A673 (cell line): ENCODE measurements at regions not wholly inside any gene's neighbourhood (a gene's known extent, or its start where the extent isn't known, plus 50 kb on each side); places are given as distances from the start of the nearest gene placed in this dataset.

Source experiments
- BruUV-seq: library from RNA; stranded (reverse); fragments of 400-500 nt; replicated peaks from 2 replicates; lab custom pipeline; 2021; lab: Mats Ljungman, UMichigan
- CTCF ChIA-PET: fragments of 300-600 bp; sonication (Branson Sonifier 250); formaldehyde crosslinking; loops from one replicate; lab custom pipeline; 2022; ENCODE audit warnings: antibody characterized with exemption; lab: Charles Lee
- POLR2A ChIA-PET: fragments of 300-600 bp; sonication (Branson Sonifier 250); formaldehyde crosslinking; loops from one replicate; lab custom pipeline; 2022; ENCODE audit warnings: antibody characterized with exemption; ENCODE audit not compliant: low non-redundant PET; lab: Charles Lee
- DNase-seq: peaks from one replicate; pipeline ENCODE4 v3.0.0-alpha.2; 2015; ENCODE audit warnings: low spot score
- H3K27ac ChIP-seq: fragments of 200-600 bp; sonication (generic); 2 replicates; pipeline ENCODE4 v1.5.1; 2016; ENCODE audit warnings: mixed run types, low read depth, mild to moderate bottlenecking, mixed read lengths, antibody characterized with exemption, low read length; ENCODE audit not compliant: poor library complexity, severe bottlenecking
- H3K27me3 ChIP-seq: fragments of 200-600 bp; sonication (generic); replicated peaks from 2 replicates; pipeline ENCODE4 v1.6.1; 2017; ENCODE audit warnings: mixed run types, low read depth, mild to moderate bottlenecking, mixed read lengths, antibody characterized with exemption, low read length; ENCODE audit not compliant: insufficient read depth, poor library complexity
- H3K36me3 ChIP-seq: fragments of 200-600 bp; sonication (generic); 2 replicates; pipeline ENCODE4 v1.6.1; 2016; ENCODE audit warnings: mixed run types, mild to moderate bottlenecking, mixed read lengths, antibody characterized with exemption, low read length; ENCODE audit not compliant: insufficient read depth, poor library complexity, severe bottlenecking
- H3K4me1 ChIP-seq: fragments of 200-600 bp; sonication (generic); 2 replicates; pipeline ENCODE4 v1.6.1; 2017; ENCODE audit warnings: mixed run types, mild to moderate bottlenecking, mixed read lengths, antibody characterized with exemption, low read length; ENCODE audit not compliant: insufficient read depth, poor library complexity, severe bottlenecking
- H3K4me3 ChIP-seq: fragments of 200-600 bp; sonication (generic); 2 replicates; pipeline ENCODE4 v1.5.1; 2016; ENCODE audit warnings: low read depth, mixed run types, mild to moderate bottlenecking, mixed read lengths, low read length; ENCODE audit not compliant: poor library complexity, severe bottlenecking
- H3K9me3 ChIP-seq: fragments of 200-600 bp; sonication (generic); 2 replicates; pipeline ENCODE4 v1.6.1; 2016; ENCODE audit warnings: mixed run types, low read depth, mild to moderate bottlenecking, mixed read lengths, antibody characterized with exemption, low read length; ENCODE audit not compliant: poor library complexity, severe bottlenecking
- EZH2 ChIP-seq: fragments of 200-600 bp; sonication (generic); IDR thresholded peaks from 2 replicates; pipeline ENCODE4 v1.6.1; 2017; ENCODE audit warnings: borderline replicate concordance, low read depth, mild to moderate bottlenecking, mixed read lengths, antibody characterized with exemption, low read length; ENCODE audit not compliant: poor library complexity, severe bottlenecking
- intact Hi-C: fragments of 100-400 bp; cut with micrococcal nuclease; formaldehyde crosslinking; loops from one replicate; pipeline ENCODE4 v1.10.0; 2022; ENCODE audit not compliant: unreplicated experiment
- TF ChIP-seq, protein P1 (sequence below): fragments of 300-800, 200-600 bp; sonication (generic); conservative IDR thresholded peaks from 2 replicates; pipeline ENCODE4 v1.5.1; 2017; ENCODE audit warnings: low read depth, mild to moderate bottlenecking, antibody characterized with exemption, low read length, moderate library complexity, mixed read lengths

- intact Hi-C loops = no loop called here
- Histone ChIP-seq H3K27me3 (no peaks in the 10 kb centered on the region), H3K36me3 (no peaks in the 10 kb centered on the region), H3K4me3 (no peak overlapping the region), H3K9me3 (peaks cover 57% of the 10 kb centered on the region), H3K27ac (no peak overlapping the region), H3K4me1 (no peaks in the 10 kb centered on the region)
- no peak for DNase-seq
- no peak for TF ChIP-seq EZH2
- TF ChIP-seq, protein P1, sequence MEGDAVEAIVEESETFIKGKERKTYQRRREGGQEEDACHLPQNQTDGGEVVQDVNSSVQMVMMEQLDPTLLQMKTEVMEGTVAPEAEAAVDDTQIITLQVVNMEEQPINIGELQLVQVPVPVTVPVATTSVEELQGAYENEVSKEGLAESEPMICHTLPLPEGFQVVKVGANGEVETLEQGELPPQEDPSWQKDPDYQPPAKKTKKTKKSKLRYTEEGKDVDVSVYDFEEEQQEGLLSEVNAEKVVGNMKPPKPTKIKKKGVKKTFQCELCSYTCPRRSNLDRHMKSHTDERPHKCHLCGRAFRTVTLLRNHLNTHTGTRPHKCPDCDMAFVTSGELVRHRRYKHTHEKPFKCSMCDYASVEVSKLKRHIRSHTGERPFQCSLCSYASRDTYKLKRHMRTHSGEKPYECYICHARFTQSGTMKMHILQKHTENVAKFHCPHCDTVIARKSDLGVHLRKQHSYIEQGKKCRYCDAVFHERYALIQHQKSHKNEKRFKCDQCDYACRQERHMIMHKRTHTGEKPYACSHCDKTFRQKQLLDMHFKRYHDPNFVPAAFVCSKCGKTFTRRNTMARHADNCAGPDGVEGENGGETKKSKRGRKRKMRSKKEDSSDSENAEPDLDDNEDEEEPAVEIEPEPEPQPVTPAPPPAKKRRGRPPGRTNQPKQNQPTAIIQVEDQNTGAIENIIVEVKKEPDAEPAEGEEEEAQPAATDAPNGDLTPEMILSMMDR = no peak
- no TSS peak for BruUV-seq
- ChIA-PET CTCF (no interaction called here), POLR2A (no interaction called here)
Observed at GRCh38 chr15:27628486-27628885, 470.6 kb downstream of the OCA2 start.

DNA sequence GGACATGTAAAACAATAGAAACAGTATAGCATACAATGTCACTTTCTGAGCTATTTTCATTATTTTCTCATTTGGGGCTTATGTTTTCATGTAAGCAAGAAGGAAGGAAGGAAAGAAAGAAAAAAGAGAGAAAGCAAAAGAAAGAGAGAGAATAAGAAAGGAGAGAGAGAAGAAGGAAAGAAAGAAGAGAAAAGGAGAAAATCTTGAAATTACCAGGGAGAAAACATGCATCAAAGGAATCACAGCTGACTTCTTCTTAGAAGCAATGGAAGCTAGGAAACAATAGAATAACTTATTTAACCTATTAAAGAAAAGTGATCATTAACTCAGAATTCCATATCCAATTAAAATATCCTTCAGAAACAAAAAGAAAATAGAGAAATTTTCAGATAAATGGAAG is 471.5 kb downstream of the OCA2 start:
- no peak for DNase-seq
- ChIA-PET CTCF (no interaction called here), POLR2A (no interaction called here)
- Histone ChIP-seq H3K27ac (no peak overlapping the region), H3K36me3 (no peaks in the 10 kb centered on the region), H3K9me3 (peaks cover 55% of the 10 kb centered on the region), H3K4me3 (no peak overlapping the region), H3K27me3 (no peaks in the 10 kb centered on the region), H3K4me1 (no peaks in the 10 kb centered on the region)
- intact Hi-C loops = no loop called here
- BruUV-seq = no TSS peak
- TF ChIP-seq, protein P1 = no peak
- TF ChIP-seq EZH2 = no peak

DNA sequence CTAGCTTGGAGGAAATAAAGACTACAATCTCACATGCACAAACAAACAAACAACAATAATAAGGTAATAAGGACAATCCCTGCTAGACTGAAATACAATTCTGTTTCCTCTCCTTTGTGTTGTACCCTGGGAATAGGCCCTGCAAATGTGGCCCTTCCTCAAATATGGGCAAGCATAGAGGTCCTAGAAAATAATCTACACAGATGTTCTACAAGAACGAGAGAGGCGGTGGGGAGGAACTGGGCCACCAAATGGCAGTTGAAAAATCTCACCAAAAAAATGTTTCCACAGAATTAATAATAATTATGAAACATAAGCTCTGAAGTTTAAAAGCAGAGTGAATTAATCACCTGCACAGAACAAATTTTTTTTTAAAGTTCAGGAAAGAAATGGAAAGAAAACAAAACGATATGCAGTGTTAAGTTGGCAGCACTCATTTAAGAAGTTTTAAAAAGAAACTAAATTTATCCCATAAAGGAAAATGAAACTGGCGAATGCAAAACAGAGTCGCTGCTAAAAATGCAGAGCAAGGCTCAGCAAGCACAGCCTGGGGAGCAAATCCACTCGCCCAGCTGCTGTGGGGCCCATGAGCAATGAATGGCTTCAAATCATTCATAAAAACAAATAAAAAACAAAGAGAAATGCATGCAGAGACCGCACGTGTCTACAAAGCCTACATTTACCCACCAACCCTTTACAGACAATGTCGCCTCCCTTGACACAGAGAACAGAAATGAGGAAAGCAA is 475.4 kb downstream of the OCA2 start:
- H3K27ac ChIP-seq = no peak overlapping the region
- intact Hi-C loops = no loop called here
- DNase-seq = no peak
- H3K4me1 ChIP-seq = no peaks in the 10 kb centered on the region
- no peaks in the 10 kb centered on the region for H3K36me3 ChIP-seq
- BruUV-seq = no TSS peak
- CTCF ChIA-PET = no interaction called here
- H3K4me3 ChIP-seq = no peak overlapping the region
- peaks cover 64% of the 10 kb centered on the region for H3K9me3 ChIP-seq
- no peak for TF ChIP-seq EZH2
- TF ChIP-seq, protein P1 = no peak
- POLR2A ChIA-PET = no interaction called here
- H3K27me3 ChIP-seq = no peaks in the 10 kb centered on the region
